ENCODE measurements at regions not wholly inside any gene's neighbourhood (a gene's known extent, or its start where the extent isn't known, plus 50 kb on each side); places are given as distances from the start of the nearest gene placed in this dataset.

DNA sequence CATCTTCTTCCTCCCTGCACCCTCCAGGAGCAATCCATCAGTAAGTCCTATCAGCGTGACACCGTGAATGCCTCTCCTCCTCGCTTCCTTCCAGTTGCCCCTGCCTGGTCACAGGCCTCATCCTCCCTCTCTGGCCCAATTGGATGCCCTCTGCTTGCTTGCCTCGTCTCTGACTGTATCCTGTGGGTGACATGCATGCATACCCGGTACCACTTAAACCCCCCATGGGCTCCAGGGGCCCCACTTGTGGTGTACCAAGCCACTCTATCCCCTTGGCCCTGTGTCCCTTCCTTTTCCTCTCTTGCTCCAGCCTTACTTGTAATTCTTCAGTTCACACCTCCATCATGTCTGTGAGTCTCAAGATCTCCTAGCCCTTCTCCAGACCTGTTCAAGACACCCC, 106.0 kb upstream of the RTL1 start:
- Histone ChIP-seq H3K9ac (ENCODE audit: low read depth in 2 of 2, low read length in 2 of 2) (no peak overlapping the region), H3K4me1 (no peaks in the 10 kb centered on the region), H3K9me3 (no peaks in the 10 kb centered on the region), H3K4me3 (no peak overlapping the region), H3K27ac (no peak overlapping the region), H3K27me3 (no peaks in the 10 kb centered on the region), H3K36me3 (no peaks in the 10 kb centered on the region)
- TF ChIP-seq, protein P1, sequence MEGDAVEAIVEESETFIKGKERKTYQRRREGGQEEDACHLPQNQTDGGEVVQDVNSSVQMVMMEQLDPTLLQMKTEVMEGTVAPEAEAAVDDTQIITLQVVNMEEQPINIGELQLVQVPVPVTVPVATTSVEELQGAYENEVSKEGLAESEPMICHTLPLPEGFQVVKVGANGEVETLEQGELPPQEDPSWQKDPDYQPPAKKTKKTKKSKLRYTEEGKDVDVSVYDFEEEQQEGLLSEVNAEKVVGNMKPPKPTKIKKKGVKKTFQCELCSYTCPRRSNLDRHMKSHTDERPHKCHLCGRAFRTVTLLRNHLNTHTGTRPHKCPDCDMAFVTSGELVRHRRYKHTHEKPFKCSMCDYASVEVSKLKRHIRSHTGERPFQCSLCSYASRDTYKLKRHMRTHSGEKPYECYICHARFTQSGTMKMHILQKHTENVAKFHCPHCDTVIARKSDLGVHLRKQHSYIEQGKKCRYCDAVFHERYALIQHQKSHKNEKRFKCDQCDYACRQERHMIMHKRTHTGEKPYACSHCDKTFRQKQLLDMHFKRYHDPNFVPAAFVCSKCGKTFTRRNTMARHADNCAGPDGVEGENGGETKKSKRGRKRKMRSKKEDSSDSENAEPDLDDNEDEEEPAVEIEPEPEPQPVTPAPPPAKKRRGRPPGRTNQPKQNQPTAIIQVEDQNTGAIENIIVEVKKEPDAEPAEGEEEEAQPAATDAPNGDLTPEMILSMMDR (IDR thresholded peaks at IDR 0.05), result no peak
- intact Hi-C loops (cut with DNase I), result no loop called here
- DNase-seq, result no peak

DNA sequence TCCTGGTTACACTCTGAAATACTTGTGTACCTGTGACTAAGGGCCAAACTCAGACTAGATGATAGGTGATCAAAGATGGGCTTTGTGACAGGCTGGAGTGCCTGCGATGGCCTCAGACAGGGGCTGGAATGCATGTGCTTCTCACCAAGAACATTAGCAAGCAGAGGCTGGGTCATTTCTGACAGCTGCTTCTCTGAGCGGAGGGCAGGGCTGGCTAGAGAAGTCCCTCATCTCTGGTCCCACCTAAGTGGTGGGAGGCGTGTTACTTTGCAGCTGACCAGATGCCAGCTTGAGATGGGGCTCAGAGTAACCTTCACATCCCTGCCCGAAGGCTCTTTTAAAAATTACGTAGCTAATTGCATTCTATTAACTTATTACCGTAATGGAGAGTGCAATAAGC, 106.8 kb upstream of the RTL1 start:
- no peak overlapping the region for H3K9ac ChIP-seq (ENCODE audit: low read depth in 2 of 2, low read length in 2 of 2)
- H3K27ac ChIP-seq, result no peak overlapping the region
- DNase-seq, result no peak
- no peak overlapping the region for H3K4me3 ChIP-seq
- intact Hi-C loops (cut with DNase I), result no loop called here
- TF ChIP-seq, protein P1 (IDR thresholded peaks at IDR 0.05), result no peak
- no peaks in the 10 kb centered on the region for H3K9me3 ChIP-seq
- no peaks in the 10 kb centered on the region for H3K36me3 ChIP-seq
- H3K27me3 ChIP-seq, result no peaks in the 10 kb centered on the region
- H3K4me1 ChIP-seq, result no peaks in the 10 kb centered on the region

DNA sequence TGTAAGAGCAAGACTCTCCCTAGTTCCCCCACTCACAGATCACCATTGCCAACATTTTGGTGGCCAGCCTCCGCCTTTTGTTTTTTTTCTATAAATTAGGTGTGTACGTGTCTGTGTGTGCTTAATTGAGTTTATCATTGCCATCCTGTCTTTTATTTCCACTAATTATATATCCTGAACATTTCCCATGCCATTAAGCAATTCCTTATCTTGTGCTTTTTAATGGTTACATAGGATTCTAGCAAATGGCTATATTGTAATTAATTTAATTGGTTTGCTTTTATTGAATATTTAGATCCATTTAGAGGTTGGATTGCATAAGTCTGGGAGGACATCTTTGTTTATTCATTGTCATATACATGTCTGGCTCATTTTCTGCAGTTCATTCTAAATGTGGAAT, 107.3 kb upstream of the RTL1 start:
- no peak overlapping the region for H3K27ac ChIP-seq
- intact Hi-C loops (cut with DNase I), result no loop called here
- H3K9ac ChIP-seq (ENCODE audit: low read depth in 2 of 2, low read length in 2 of 2), result no peak overlapping the region
- no peak for DNase-seq
- no peak overlapping the region for H3K4me3 ChIP-seq
- H3K9me3 ChIP-seq, result no peaks in the 10 kb centered on the region
- no peaks in the 10 kb centered on the region for H3K27me3 ChIP-seq
- no peaks in the 10 kb centered on the region for H3K36me3 ChIP-seq
- TF ChIP-seq, protein P1 (IDR thresholded peaks at IDR 0.05), result no peak
- H3K4me1 ChIP-seq, result no peaks in the 10 kb centered on the region

DNA sequence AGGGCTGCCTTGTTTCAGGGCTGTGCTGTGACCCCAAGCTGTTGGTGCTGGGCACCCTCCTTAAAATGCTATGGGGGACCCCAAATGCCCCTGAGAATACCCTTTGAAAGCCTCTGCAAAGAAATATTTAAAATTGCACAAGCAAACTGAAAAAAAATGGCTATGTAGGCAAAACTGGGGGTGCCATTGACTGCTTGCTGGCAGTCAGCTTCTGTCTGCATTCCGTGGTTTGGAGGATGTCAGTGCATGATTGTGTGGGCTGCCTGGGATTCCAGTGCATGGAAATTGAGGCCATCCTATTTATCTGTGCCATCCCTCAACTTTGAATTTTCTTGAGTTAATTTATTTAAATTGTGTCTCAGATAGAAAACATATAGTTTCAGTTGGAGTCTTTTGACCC, 113.7 kb upstream of the RTL1 start:
- Histone ChIP-seq H3K27me3 (no peaks in the 10 kb centered on the region), H3K4me3 (no peak overlapping the region), H3K9ac (ENCODE audit: low read depth in 2 of 2, low read length in 2 of 2) (no peak overlapping the region), H3K4me1 (no peaks in the 10 kb centered on the region), H3K27ac (no peak overlapping the region), H3K36me3 (no peaks in the 10 kb centered on the region), H3K9me3 (no peaks in the 10 kb centered on the region)
- intact Hi-C loops (cut with DNase I), result no loop called here
- TF ChIP-seq, protein P1 (IDR thresholded peaks at IDR 0.05), result no peak
- DNase-seq, result no peak

DNA sequence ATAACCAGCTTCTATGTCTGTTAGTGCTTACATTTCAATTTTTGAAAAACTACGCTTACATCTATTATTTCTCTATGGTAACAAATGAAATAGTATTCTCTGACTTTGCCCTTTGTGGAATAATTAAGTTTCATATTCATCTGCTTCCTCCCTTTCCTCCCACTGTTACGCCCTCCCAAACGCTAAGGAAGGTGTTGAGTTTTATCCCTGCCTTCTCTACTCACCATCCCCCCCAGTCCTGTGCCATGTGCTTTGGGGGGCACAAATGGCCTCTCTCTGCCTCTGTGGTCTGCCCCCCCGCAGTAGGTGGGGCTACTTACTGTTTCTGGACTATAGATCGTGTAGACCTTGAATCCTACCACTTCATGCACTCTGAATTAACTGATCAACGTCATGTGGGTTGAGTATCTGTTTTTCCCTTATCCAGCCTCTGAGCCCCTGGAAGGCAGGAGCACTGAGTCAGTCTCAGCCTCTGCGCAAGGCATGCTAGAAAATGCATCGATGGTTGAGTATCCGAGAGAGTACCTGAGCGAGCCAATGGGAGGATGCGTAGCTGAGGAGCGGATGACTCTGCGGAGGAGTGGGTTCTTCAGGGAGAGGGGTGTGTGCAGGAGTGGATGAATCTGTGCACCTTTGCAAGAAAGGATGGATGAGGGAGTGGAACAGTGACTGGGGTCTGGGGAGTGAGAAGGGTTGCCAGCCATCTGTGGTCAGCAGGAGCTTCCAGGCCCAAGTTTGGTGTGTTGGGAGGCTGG, 114.5 kb upstream of the RTL1 start:
- no peak overlapping the region for H3K9ac ChIP-seq (ENCODE audit: low read depth in 2 of 2, low read length in 2 of 2)

More for the DNA sequence above, 114.5 kb upstream of the RTL1 start:
- DNase-seq, result peak; percentile 4
- TF ChIP-seq, protein P1 (IDR thresholded peaks at IDR 0.05), result no peak
- Histone ChIP-seq H3K9me3 (no peaks in the 10 kb centered on the region), H3K36me3 (no peaks in the 10 kb centered on the region), H3K4me3 (no peak overlapping the region), H3K4me1 (no peaks in the 10 kb centered on the region), H3K27me3 (no peaks in the 10 kb centered on the region), H3K27ac (no peak overlapping the region)
- intact Hi-C loops (cut with DNase I), result no loop called here

Measured in colonic mucosa (tissue), 4 donors.